ENCODE measurements at regions not wholly inside any gene's neighbourhood (a gene's known extent, or its start where the extent isn't known, plus 50 kb on each side); places are given as distances from the start of the nearest gene placed in this dataset.

GRCh38 chr4:14308229-14308651, 680.7 kb upstream of the BOD1L1 start:
- Histone ChIP-seq H4K20me1 (ENCODE audit: control insufficient read depth, insufficient read depth, insufficient read length) (no peaks in the 10 kb centered on the region), H3T11ph (ENCODE audit: low read length) (no peak overlapping the region), H4K8ac (replicated peaks; ENCODE audit: insufficient read length, low read depth, low read length) (no peak overlapping the region), H2BK15ac (ENCODE audit: low read depth, low read length) (no peak overlapping the region), H3K9me3 (ENCODE audit: control insufficient read depth, low read depth, low read length) (no peaks in the 10 kb centered on the region), H3K9ac (ENCODE audit: extremely low read depth, insufficient read length, low read length) (no peak overlapping the region), H2BK5ac (ENCODE audit: insufficient read length, low read length) (no peak overlapping the region), H3K4me2 (ENCODE audit: insufficient read depth, insufficient read length, low read length) (no peak overlapping the region), H2BK12ac (ENCODE audit: insufficient read length, low read depth, low read length) (no peak overlapping the region), H3K56ac (ENCODE audit: insufficient read length, low read depth, low read length) (no peak overlapping the region), H3K4ac (ENCODE audit: low read depth, low read length) (no peak overlapping the region), H3K79me1 (ENCODE audit: insufficient read depth, low read depth, low read length, poor library complexity, severe bottlenecking) (no peaks in the 10 kb centered on the region), H3K79me2 (ENCODE audit: insufficient read depth, low read length) (no peaks in the 10 kb centered on the region), H3K27ac (ENCODE audit: insufficient read length, low read depth, low read length) (no peak overlapping the region), H3K23me2 (ENCODE audit: insufficient read length, low read depth, low read length, poor library complexity, severe bottlenecking) (no peaks in the 10 kb centered on the region), H3K4me1 (ENCODE audit: insufficient read depth, low read length) (no peaks in the 10 kb centered on the region), H4K91ac (ENCODE audit: insufficient read length, low read depth, low read length) (no peak overlapping the region), H4K5ac (ENCODE audit: insufficient read length, low read depth, low read length) (no peak overlapping the region), H3K23ac (ENCODE audit: insufficient read length, low read depth, low read length) (no peak overlapping the region), H3K14ac (ENCODE audit: insufficient read depth, low read length) (no peak overlapping the region), H2BK120ac (ENCODE audit: low read depth, low read length, poor library complexity, severe bottlenecking) (no peak overlapping the region), H2BK20ac (ENCODE audit: low read depth, low read length, poor library complexity, severe bottlenecking) (no peak overlapping the region), H3K18ac (ENCODE audit: insufficient read length, low read depth, low read length) (no peak overlapping the region), H2AFZ (ENCODE audit: low read length) (no peak overlapping the region), H2AK5ac (ENCODE audit: insufficient read length, low read length) (no peak overlapping the region), H3K27me3 (ENCODE audit: insufficient read depth, low read length) (no peaks in the 10 kb centered on the region)
- Mint-ChIP-seq H3K4me3 (no peak overlapping the region), H3K27me3 (ENCODE audit: low read depth) (no peaks in the 10 kb centered on the region), H3K27ac (no peak overlapping the region), H3K4me1 (peaks cover 7 to 9% of the 10 kb centered on the region in 2 experiments; a peak in 3 of 4 replicates), H3K36me3 (ENCODE audit: insufficient read depth in 1 of 3, low read depth in 3 of 3) (no peaks in the 10 kb centered on the region), H3K9me3 (no peaks in the 10 kb centered on the region)
- no peak for TF ChIP-seq CTCF (conservative IDR thresholded peaks at IDR 0.05)
- no peak for DNase-seq

Measured in H9 (cell line).